Thoracic aorta (tissue), 2 donors: ENCODE measurements at regions not wholly inside any gene's neighbourhood (a gene's known extent, or its start where the extent isn't known, plus 50 kb on each side); places are given as distances from the start of the nearest gene placed in this dataset.

ENCODE experiments used
- ATAC-seq: fragments of 150-250 bp; one replicate; pipeline ENCODE4 v1.8.0; 2017; ENCODE audit warnings: low read depth; ENCODE audit not compliant: insufficient number of reproducible peaks, low FRiP score
- DNase-seq: peaks from one replicate; pipeline ENCODE4 v3.0.0-alpha.2; 2020; ENCODE audit warnings: low spot score
- H3K27ac ChIP-seq, 2 donors: fragments of 200-600 bp; sonication (generic); 1 replicate in 1 of 2; 2 replicates in 1 of 2; pipeline ENCODE4 v1.5.1; 2016; ENCODE audit warnings: mild to moderate bottlenecking in 2 of 2, moderate library complexity in 2 of 2
- H3K27me3 ChIP-seq: fragments of 200-600 bp; sonication (generic); replicated peaks from 2 replicates; pipeline ENCODE4 v1.6.0; 2016; ENCODE audit warnings: mild to moderate bottlenecking; ENCODE audit not compliant: insufficient read depth
- H3K36me3 ChIP-seq: fragments of 200-600 bp; sonication (generic); one replicate; pipeline ENCODE4 v1.5.1; 2016
- H3K4me1 ChIP-seq, 2 donors: fragments of 200-600 bp; sonication (generic); 1 replicate in 1 of 2; 2 replicates in 1 of 2; pipeline versions ENCODE4 v1.5.1 to v1.6.0; 2016; ENCODE audit warnings: low read depth in 2 of 2, mild to moderate bottlenecking in 1 of 2; ENCODE audit not compliant: control insufficient read depth in 1 of 2
- H3K4me3 ChIP-seq: fragments of 200-600 bp; sonication (generic); 2 replicates; pipeline ENCODE4 v1.5.1; 2016; ENCODE audit warnings: mild to moderate bottlenecking
- H3K9me3 ChIP-seq: fragments of 200-600 bp; sonication (generic); 2 replicates; pipeline ENCODE4 v1.5.1; 2016
- TF ChIP-seq, protein P1 (sequence below): fragments of 200-600 bp; sonication (generic); IDR thresholded peaks from one replicate; pipeline ENCODE4 v1.5.1; 2019; ENCODE audit warnings: antibody characterized with exemption

DNA sequence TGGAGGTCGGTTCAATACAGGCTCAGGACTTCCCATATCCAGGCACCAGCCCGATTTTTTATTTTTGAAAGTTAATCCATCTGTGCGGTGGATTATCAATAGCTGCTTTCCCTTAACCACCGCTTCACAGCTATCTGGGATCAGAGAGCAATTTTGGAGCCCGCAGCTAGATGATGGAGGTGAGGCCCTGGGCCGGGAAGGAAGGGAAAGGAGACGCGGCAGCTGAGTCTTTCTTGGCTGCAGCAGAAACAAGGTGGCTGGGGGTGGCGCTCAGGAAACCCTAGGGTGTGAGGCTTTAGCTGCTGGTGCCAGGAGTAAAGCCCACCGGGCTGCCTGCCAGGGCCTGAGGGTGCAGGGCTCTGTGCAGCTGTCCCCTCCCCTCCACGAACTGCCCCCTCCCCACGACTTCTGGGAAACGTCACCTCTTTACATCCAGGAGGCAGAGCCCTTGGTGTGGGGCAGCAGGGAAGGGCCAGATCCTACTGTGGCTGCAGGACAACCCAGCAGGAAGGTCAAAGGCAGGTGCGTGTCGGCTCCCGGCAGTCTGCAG lies 307.0 kb downstream of the ZNF536 start:
- H3K27me3 ChIP-seq: no peaks in the 10 kb centered on the region
- no peak overlapping the region for H3K27ac ChIP-seq
- no peak overlapping the region for H3K4me3 ChIP-seq
- no peak for ATAC-seq
- H3K4me1 ChIP-seq: no peaks in the 10 kb centered on the region
- TF ChIP-seq, protein P1, sequence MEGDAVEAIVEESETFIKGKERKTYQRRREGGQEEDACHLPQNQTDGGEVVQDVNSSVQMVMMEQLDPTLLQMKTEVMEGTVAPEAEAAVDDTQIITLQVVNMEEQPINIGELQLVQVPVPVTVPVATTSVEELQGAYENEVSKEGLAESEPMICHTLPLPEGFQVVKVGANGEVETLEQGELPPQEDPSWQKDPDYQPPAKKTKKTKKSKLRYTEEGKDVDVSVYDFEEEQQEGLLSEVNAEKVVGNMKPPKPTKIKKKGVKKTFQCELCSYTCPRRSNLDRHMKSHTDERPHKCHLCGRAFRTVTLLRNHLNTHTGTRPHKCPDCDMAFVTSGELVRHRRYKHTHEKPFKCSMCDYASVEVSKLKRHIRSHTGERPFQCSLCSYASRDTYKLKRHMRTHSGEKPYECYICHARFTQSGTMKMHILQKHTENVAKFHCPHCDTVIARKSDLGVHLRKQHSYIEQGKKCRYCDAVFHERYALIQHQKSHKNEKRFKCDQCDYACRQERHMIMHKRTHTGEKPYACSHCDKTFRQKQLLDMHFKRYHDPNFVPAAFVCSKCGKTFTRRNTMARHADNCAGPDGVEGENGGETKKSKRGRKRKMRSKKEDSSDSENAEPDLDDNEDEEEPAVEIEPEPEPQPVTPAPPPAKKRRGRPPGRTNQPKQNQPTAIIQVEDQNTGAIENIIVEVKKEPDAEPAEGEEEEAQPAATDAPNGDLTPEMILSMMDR: no peak
- no peaks in the 10 kb centered on the region for H3K9me3 ChIP-seq
- no peak for DNase-seq
- no peaks in the 10 kb centered on the region for H3K36me3 ChIP-seq

DNA sequence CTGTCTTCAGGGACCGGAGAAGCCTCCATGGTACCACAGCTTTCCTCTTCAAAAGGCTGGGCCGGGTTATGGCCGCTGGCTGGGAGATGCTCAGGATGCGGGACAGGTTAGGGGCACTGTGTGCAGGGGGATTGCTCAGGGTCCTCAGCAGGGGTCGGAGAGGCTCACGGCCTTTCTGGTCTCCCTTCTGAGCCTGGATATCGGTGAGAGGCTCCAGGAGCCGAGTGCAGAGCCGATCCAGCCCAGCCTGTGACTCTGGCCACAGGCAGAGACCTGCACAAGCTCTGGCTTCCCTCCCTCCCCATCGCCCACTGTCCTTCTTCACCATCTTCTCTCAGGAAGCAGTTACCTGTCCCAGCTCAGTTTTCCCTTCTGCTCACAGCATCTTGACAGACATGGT lies 306.0 kb downstream of the ZNF536 start:
- TF ChIP-seq, protein P1: no peak
- Histone ChIP-seq H3K27ac (no peak overlapping the region), H3K4me1 (no peaks in the 10 kb centered on the region), H3K27me3 (no peaks in the 10 kb centered on the region), H3K9me3 (no peaks in the 10 kb centered on the region), H3K36me3 (no peaks in the 10 kb centered on the region), H3K4me3 (no peak overlapping the region)
- DNase-seq (no peak), ATAC-seq (no peak)

DNA sequence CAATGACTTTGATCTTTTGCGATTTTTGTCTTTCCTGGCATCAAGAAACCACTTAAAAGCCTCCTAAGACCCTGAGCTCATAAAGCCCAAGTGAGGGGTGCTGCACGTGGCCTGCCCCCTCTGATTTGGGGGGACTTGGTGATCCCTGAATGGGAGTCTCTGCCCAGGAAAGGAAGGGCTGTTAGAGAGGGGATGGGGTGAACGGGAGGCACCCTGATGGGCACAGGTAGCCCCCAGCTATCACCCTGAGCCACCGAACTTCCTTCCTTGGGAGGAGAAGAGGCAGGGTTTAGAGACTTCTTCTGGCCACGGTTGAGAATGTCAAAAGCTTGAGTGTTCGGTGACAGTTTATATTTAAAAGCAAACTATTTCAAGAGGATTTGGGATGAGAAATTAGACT lies 305.5 kb downstream of the ZNF536 start:
- H3K9me3 ChIP-seq: no peaks in the 10 kb centered on the region
- DNase-seq (no peak), ATAC-seq (no peak)
- no peaks in the 10 kb centered on the region for H3K4me1 ChIP-seq
- no peak overlapping the region for H3K4me3 ChIP-seq
- H3K27me3 ChIP-seq: no peaks in the 10 kb centered on the region
- TF ChIP-seq, protein P1: no peak
- no peaks in the 10 kb centered on the region for H3K36me3 ChIP-seq
- H3K27ac ChIP-seq: no peak overlapping the region

DNA sequence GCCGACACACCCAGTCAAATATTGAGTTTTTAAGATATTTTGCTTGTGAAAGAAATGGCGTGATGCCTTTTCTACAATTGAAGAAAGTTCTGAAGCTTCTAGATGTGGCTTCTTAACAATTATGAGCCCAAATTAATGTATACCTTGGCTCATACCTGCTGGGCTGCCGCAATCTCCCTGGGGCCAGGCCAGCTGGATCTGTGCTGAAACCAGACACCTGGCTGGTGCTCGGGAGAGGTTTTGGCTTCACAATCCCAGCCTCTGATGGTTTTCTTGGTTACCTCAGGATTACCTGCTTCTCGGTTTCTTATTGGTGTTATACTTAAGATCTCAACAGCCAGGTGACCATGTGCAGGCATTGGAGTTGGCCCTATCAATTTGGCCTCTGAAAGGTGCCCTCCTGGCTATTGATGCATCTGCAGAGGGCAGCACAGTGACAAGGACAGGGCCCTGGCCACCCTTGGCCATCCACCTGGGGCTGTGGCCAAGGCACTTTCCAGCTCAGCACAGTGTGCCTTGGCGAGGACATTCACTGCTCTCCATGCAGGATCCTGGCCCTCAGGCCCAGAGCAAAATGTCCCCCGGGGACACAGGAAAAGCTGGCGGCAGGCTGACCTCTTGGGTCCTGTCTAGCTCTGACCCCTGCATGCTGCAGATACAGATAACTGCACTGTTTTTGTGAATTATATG lies 305.0 kb downstream of the ZNF536 start:
- Histone ChIP-seq H3K4me3 (no peak overlapping the region), H3K27me3 (no peaks in the 10 kb centered on the region), H3K36me3 (no peaks in the 10 kb centered on the region), H3K4me1 (no peaks in the 10 kb centered on the region), H3K27ac (no peak overlapping the region), H3K9me3 (no peaks in the 10 kb centered on the region)
- ATAC-seq (no peak), DNase-seq (no peak)
- TF ChIP-seq, protein P1: no peak

DNA sequence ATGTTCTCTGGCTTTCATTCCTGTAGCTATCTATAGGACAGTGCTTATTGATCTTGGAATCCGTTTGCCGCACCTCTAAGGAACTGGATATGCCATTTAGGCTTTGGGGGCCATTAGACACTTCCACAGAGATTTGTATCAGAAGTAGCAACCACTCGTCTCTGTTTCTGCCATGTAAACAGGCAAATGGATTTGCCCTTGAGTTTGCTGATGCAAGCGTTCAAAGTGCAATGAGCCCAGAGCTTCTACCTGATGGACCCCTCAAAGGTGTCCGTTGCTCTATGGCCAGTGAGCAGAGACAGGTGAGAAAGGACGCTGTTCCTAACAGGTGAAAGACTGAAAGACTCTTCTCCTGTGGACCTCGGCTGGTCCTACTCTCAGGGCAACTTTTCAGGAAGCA lies 302.9 kb downstream of the ZNF536 start:
- Histone ChIP-seq H3K4me1 (no peaks in the 10 kb centered on the region), H3K27me3 (no peaks in the 10 kb centered on the region), H3K27ac (no peak overlapping the region), H3K9me3 (no peaks in the 10 kb centered on the region), H3K36me3 (no peaks in the 10 kb centered on the region), H3K4me3 (no peak overlapping the region)
- ATAC-seq (no peak), DNase-seq (no peak)
- TF ChIP-seq, protein P1: no peak
